IMR-90 (cell line): ENCODE measurements at regions not wholly inside any gene's neighbourhood (a gene's known extent, or its start where the extent isn't known, plus 50 kb on each side); places are given as distances from the start of the nearest gene placed in this dataset.

Experiments used
- ATAC-seq: fragments of 200-7000 bp; cut with Tn5 transposase; 2 replicates; pipeline ENCODE4 v1.9.1; 2020; ENCODE audit warnings: low read depth, mild to moderate bottlenecking, moderate library complexity
- BruUV-seq: library from RNA; stranded (reverse); fragments of 400-500 nt; replicated peaks from 2 replicates; lab custom pipeline; 2021; lab: Mats Ljungman, UMichigan
- CTCF ChIA-PET: fragments of 300-600 bp; formaldehyde crosslinking; extraction: SDS; loops from one replicate; lab custom pipeline; 2021; ENCODE audit warnings: antibody characterized with exemption; lab: Yijun Ruan, JAX
- POLR2A ChIA-PET: fragments of 300-600 bp; sonication (Branson Sonifier 250); formaldehyde crosslinking; loops from one replicate; lab custom pipeline; 2022; ENCODE audit warnings: antibody characterized with exemption; ENCODE audit not compliant: unreplicated experiment; lab: Charles Lee
- DNase-seq: peaks from one replicate; pipeline ENCODE4 v3.0.0; 2013
- H2AFZ ChIP-seq: replicated peaks from 2 replicates; pipeline ENCODE3; 2013; ENCODE audit warnings: low read length, mild to moderate bottlenecking; ENCODE audit not compliant: poor library complexity
- H2AK5ac ChIP-seq: 2 replicates; pipeline ENCODE4 v1.6.1; 2013; ENCODE audit warnings: low read depth, low read length, inconsistent platforms
- H2AK9ac ChIP-seq: replicated peaks from 2 replicates; pipeline ENCODE3; 2013; ENCODE audit warnings: mild to moderate bottlenecking, low read depth, low read length, moderate library complexity; ENCODE audit not compliant: poor library complexity
- H2BK120ac ChIP-seq: 2 replicates; pipeline ENCODE4 v1.6.1; 2013; ENCODE audit warnings: low read depth, low read length, inconsistent platforms
- H2BK15ac ChIP-seq: 3 replicates; pipeline ENCODE4 v1.6.1; 2013; ENCODE audit warnings: low read depth, low read length, inconsistent platforms
- H2BK20ac ChIP-seq: 2 replicates; pipeline ENCODE4 v1.6.1; 2013; ENCODE audit warnings: low read depth, mild to moderate bottlenecking, inconsistent platforms, low read length, moderate library complexity
- H2BK5ac ChIP-seq: 2 replicates; pipeline ENCODE4 v1.6.1; 2013; ENCODE audit warnings: mild to moderate bottlenecking, low read depth, low read length, inconsistent platforms; ENCODE audit not compliant: poor library complexity, severe bottlenecking
- H3K14ac ChIP-seq: replicated peaks from 2 replicates; pipeline ENCODE4 v1.6.1; 2013; ENCODE audit warnings: low read depth, low read length, inconsistent platforms
- H3K18ac ChIP-seq: 2 replicates; pipeline ENCODE4 v1.6.1; 2013; ENCODE audit warnings: low read depth, low read length, control low read depth
- H3K23ac ChIP-seq: 2 replicates; pipeline ENCODE4 v1.6.1; 2013; ENCODE audit warnings: low read depth, low read length, inconsistent platforms
- H3K27ac ChIP-seq: 2 replicates; pipeline ENCODE4 v1.5.1; 2013; ENCODE audit warnings: mild to moderate bottlenecking, control low read depth, low read length; ENCODE audit not compliant: insufficient read depth
- H3K27me3 ChIP-seq: 2 replicates; pipeline ENCODE4 v1.6.1; 2013; ENCODE audit warnings: low read length; ENCODE audit not compliant: control insufficient read depth, insufficient read depth
- H3K36me3 ChIP-seq: 2 replicates; pipeline ENCODE4 v1.6.1; 2013; ENCODE audit warnings: low read length, mixed read lengths; ENCODE audit not compliant: control insufficient read depth, insufficient read depth
- H3K4ac ChIP-seq: 2 replicates; pipeline ENCODE4 v1.6.1; 2013; ENCODE audit warnings: low read depth, low read length, inconsistent platforms
- H3K4me1 ChIP-seq: 2 replicates; pipeline ENCODE4 v1.6.1; 2013; ENCODE audit warnings: low read length, mixed read lengths; ENCODE audit not compliant: control insufficient read depth, insufficient read depth
- H3K4me2 ChIP-seq: 2 replicates; pipeline ENCODE4 v1.6.1; 2013; ENCODE audit warnings: low read depth, mild to moderate bottlenecking, control low read depth, low read length, moderate library complexity
- H3K4me3 ChIP-seq: 2 replicates; pipeline ENCODE4 v1.5.1; 2013; ENCODE audit warnings: low read depth, mild to moderate bottlenecking, control low read depth, low read length, moderate library complexity; ENCODE audit not compliant: insufficient read depth
- H3K56ac ChIP-seq: 2 replicates; pipeline ENCODE4 v1.6.1; 2013; ENCODE audit warnings: low read length, inconsistent platforms; ENCODE audit not compliant: insufficient read depth; ENCODE audit errors: extremely low read depth
- H3K79me1 ChIP-seq, 2 experiments: 2 replicates each; pipeline ENCODE4 v1.6.1; 2013; ENCODE audit warnings: low read length in 2 of 2, inconsistent platforms in 1 of 2, low read depth in 1 of 2
- H3K9ac ChIP-seq: 2 replicates; pipeline ENCODE4 v1.6.1; 2013; ENCODE audit warnings: low read depth, low read length, control low read depth
- H3K9me1 ChIP-seq: 2 replicates; pipeline ENCODE4 v1.6.1; 2013; ENCODE audit warnings: low read length, inconsistent platforms; ENCODE audit not compliant: insufficient read depth
- H3K9me3 ChIP-seq: 2 replicates; pipeline ENCODE4 v1.6.1; 2013; ENCODE audit warnings: low read length; ENCODE audit not compliant: control insufficient read depth, insufficient read depth
- H4K20me1 ChIP-seq: 2 replicates; pipeline ENCODE4 v1.6.1; 2013; ENCODE audit warnings: low read length, inconsistent platforms; ENCODE audit not compliant: insufficient read depth
- H4K5ac ChIP-seq: 2 replicates; pipeline ENCODE4 v1.6.1; 2013; ENCODE audit warnings: mild to moderate bottlenecking, low read depth, low read length, control low read depth
- H4K8ac ChIP-seq, 2 experiments: 2 replicates each; pipeline ENCODE4 v1.6.1; 2013; ENCODE audit warnings: low read depth in 2 of 2, low read length in 2 of 2, control low read depth in 1 of 2, inconsistent platforms in 1 of 2
- H4K91ac ChIP-seq: 2 replicates; pipeline ENCODE4 v1.6.1; 2013; ENCODE audit warnings: low read depth, low read length, inconsistent platforms; ENCODE audit not compliant: insufficient read depth
- BHLHE40 ChIP-seq: fragments of 150-350 bp; IDR thresholded peaks from 2 replicates; pipeline ENCODE4 v1.6.1; 2016; ENCODE audit warnings: mild to moderate bottlenecking, low read depth, low read length
- MAFK ChIP-seq: IDR thresholded peaks from 2 replicates; pipeline ENCODE4 v1.6.1; 2012; ENCODE audit warnings: low read depth, low read length, improper control_type of control experiment
- POLR2A ChIP-seq: IDR thresholded peaks from 2 replicates; pipeline ENCODE4 v1.6.1; 2012; ENCODE audit warnings: mild to moderate bottlenecking, low read depth, low read length
- RAD21 ChIP-seq: IDR thresholded peaks from 2 replicates; pipeline ENCODE4 v1.6.1; 2012; ENCODE audit warnings: low read length, improper control_type of control experiment
- USF2 ChIP-seq: fragments of 150-350 bp; IDR thresholded peaks from 2 replicates; pipeline ENCODE4 v1.6.1; 2017; ENCODE audit warnings: mild to moderate bottlenecking, antibody characterized with exemption, low read length, low read depth
- WGBS, 2 experiments: methylation state at CpG; one replicate each; pipeline versions ENCODE4 v1.1.5 to v1.1.7; 2013; ENCODE audit warnings: missing lambda C conversion rate in 2 of 2; ENCODE audit not compliant: insufficient read length in 1 of 2; ENCODE audit errors: extremely low coverage in 2 of 2; 5-methylcytosine and 5-hydroxymethylcytosine counted together
- dilution Hi-C: fragments of 300-500 bp; cut with HindIII; formaldehyde crosslinking; loops from one replicate; pipeline ENCODE4 v1.14.3; 2018; ENCODE audit warnings: low sequenced_read_pairs; ENCODE audit not compliant: unreplicated experiment
- in situ Hi-C: fragments of 300-500 bp; cut with MboI; formaldehyde crosslinking; loops from 3 replicates; pipeline ENCODE4 v1.14.3; 2019; ENCODE audit warnings: low sequenced_read_pairs, inconsistent platforms, mixed read lengths
- intact Hi-C: fragments of 100-400 bp; cut with micrococcal nuclease; formaldehyde crosslinking; loops from 2 replicates; pipeline ENCODE4 v1.10.0; 2022

GRCh38 chr17:59454633-59455105 lies 110.7 kb upstream of the DHX40 start:
- no peak overlapping the region for H3K56ac ChIP-seq
- no peak overlapping the region for H2AK9ac ChIP-seq
- H3K27ac ChIP-seq: no peak overlapping the region
- peaks cover 2% of the 10 kb centered on the region for H3K27me3 ChIP-seq
- ATAC-seq (no peak), DNase-seq (no peak)
- no peaks in the 10 kb centered on the region for H3K9me3 ChIP-seq
- H3K36me3 ChIP-seq: no peaks in the 10 kb centered on the region
- no peak overlapping the region for H3K4ac ChIP-seq
- no peak overlapping the region for H3K4me2 ChIP-seq
- no peak overlapping the region for H2BK120ac ChIP-seq
- 60% methylated on average over 1 of the region's 3 CpGs; no CpG with 5 or more reads in 1 of the 2 experiments for WGBS, 2 experiments
- no peak overlapping the region for H4K91ac ChIP-seq
- H3K79me1 ChIP-seq: no peaks in the 10 kb centered on the region
- TF ChIP-seq BHLHE40 (no peak), POLR2A (no peak), MAFK (no peak), RAD21 (no peak), USF2 (no peak)
- no peaks in the 10 kb centered on the region for H3K9me1 ChIP-seq
- no peak overlapping the region for H4K5ac ChIP-seq
- H3K14ac ChIP-seq: no peak overlapping the region
- dilution Hi-C loops (no loop called here), in situ Hi-C loops (no loop called here), intact Hi-C loops (no loop called here)
- ChIA-PET CTCF (no interaction called here), POLR2A (no interaction called here)
- H3K18ac ChIP-seq: no peak overlapping the region
- no peak overlapping the region for H2AK5ac ChIP-seq
- no peaks in the 10 kb centered on the region for H4K20me1 ChIP-seq
- H2AFZ ChIP-seq: no peak overlapping the region
- H2BK5ac ChIP-seq: no peak overlapping the region
- no peak overlapping the region for H2BK20ac ChIP-seq
- BruUV-seq: no TSS peak
- H3K23ac ChIP-seq: no peak overlapping the region
- H3K4me1 ChIP-seq: peaks cover 2% of the 10 kb centered on the region; the same call in 1 of the 2 replicates
- H4K8ac ChIP-seq: no peak overlapping the region
- no peak overlapping the region for H3K9ac ChIP-seq
- H2BK15ac ChIP-seq: no peak overlapping the region
- H3K4me3 ChIP-seq: no peak overlapping the region
